KG1 (cell line): ENCODE measurements at regions not wholly inside any gene's neighbourhood (a gene's known extent, or its start where the extent isn't known, plus 50 kb on each side); places are given as distances from the start of the nearest gene placed in this dataset.
"Not testable (repeated sequence)": the region's sequence is repeated elsewhere in the genome, so short reads cannot be mapped to it uniquely, and the experiment has no call there.

Experiments
- DNase-seq: peaks from one replicate; lab custom pipeline; 2025; lab: John Stamatoyannopoulos, UW

- DNase-seq: no peak
These were observed 87.6 kb upstream of the TRABD2B start for GRCh38 chr1:48084826-48085225.

- DNase-seq: no peak
These were observed 85.2 kb upstream of the TRABD2B start for GRCh38 chr1:48082271-48082962.

GRCh38 chr1:48080331-48081255 lies 83.4 kb upstream of the TRABD2B start:
- DNase-seq: no peak

- DNase-seq: no peak
These were observed 81.9 kb upstream of the TRABD2B start for GRCh38 chr1:48079096-48079495.

- no peak for DNase-seq
These were observed 80.6 kb upstream of the TRABD2B start for GRCh38 chr1:48077795-48078222.

- no peak for DNase-seq
These were observed 78.8 kb upstream of the TRABD2B start for GRCh38 chr1:48076017-48076416.

- no peak for DNase-seq
These were observed 76.8 kb upstream of the TRABD2B start for GRCh38 chr1:48073798-48074530.

GRCh38 chr1:48071513-48071912 lies 74.3 kb upstream of the TRABD2B start:
- DNase-seq: no peak

- no peak for DNase-seq
These were observed 73.2 kb upstream of the TRABD2B start for GRCh38 chr1:48070396-48070750.

GRCh38 chr1:48069662-48070395 lies 72.6 kb upstream of the TRABD2B start:
- no peak for DNase-seq

GRCh38 chr1:48068206-48068605 lies 71.0 kb upstream of the TRABD2B start:
- DNase-seq: no peak

- no peak for DNase-seq
These were observed 69.8 kb upstream of the TRABD2B start for GRCh38 chr1:48066936-48067335.

GRCh38 chr1:48064693-48065092 lies 67.5 kb upstream of the TRABD2B start:
- DNase-seq: not testable (repeated sequence)

GRCh38 chr1:48062353-48062752 lies 65.2 kb upstream of the TRABD2B start:
- no peak for DNase-seq

GRCh38 chr1:48061162-48062136 lies 64.3 kb upstream of the TRABD2B start:
- DNase-seq: peak; percentile 2

- DNase-seq: no peak
These were observed 62.1 kb upstream of the TRABD2B start for GRCh38 chr1:48059289-48059688.

GRCh38 chr1:48058135-48059025 lies 61.2 kb upstream of the TRABD2B start:
- DNase-seq: no peak

- no peak for DNase-seq
These were observed 60.1 kb upstream of the TRABD2B start for GRCh38 chr1:48057249-48057648.

GRCh38 chr1:48055876-48056764 lies 58.9 kb upstream of the TRABD2B start:
- no peak for DNase-seq
